GM21381 (cell line): ENCODE measurements at regions not wholly inside any gene's neighbourhood (a gene's known extent, or its start where the extent isn't known, plus 50 kb on each side); places are given as distances from the start of the nearest gene placed in this dataset.
"Not testable (repeated sequence)": the region's sequence is repeated elsewhere in the genome, so short reads cannot be mapped to it uniquely, and the experiment has no call there.

ENCODE experiments used
- ATAC-seq: cut with Tn5 transposase; IDR thresholded peaks from one replicate; pipeline ENCODE4 v1.9.1; 2021; ENCODE audit warnings: mild to moderate bottlenecking, moderate library complexity; ENCODE audit not compliant: unreplicated experiment

- ATAC-seq, result no peak
Measured at GRCh38 chr17:83190601-83191387, 111.4 kb downstream of the METRNL start.

- ATAC-seq, result no peak
Measured at GRCh38 chr17:83191388-83192160, 112.2 kb downstream of the METRNL start.

- ATAC-seq, result no peak
Measured at GRCh38 chr17:83192161-83192788, 112.9 kb downstream of the METRNL start.

- ATAC-seq, result not testable (repeated sequence)
Measured at GRCh38 chr17:83192789-83193335, 113.5 kb downstream of the METRNL start.

- ATAC-seq, result no peak
Measured at GRCh38 chr17:83193336-83194185, 114.2 kb downstream of the METRNL start.

DNA sequence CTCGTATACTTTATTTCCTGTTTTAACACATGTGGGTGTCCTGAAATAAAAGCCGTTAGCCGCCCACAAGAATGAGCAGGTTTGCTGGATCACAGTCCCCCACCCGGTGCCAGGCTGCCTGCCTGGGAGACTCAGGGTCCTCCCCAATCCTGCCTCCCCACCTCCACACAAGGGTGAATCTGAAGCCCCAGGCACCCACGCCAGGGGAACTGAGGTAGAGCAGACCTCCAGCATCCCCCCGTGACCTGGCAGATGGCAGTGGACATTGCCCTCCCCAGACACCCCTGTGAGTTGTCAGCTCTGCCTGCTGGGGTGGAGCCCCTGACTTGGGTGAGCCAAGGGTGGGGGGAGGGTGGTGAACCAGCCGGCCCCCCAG, 114.8 kb downstream of the METRNL start:
- no peak for ATAC-seq

DNA sequence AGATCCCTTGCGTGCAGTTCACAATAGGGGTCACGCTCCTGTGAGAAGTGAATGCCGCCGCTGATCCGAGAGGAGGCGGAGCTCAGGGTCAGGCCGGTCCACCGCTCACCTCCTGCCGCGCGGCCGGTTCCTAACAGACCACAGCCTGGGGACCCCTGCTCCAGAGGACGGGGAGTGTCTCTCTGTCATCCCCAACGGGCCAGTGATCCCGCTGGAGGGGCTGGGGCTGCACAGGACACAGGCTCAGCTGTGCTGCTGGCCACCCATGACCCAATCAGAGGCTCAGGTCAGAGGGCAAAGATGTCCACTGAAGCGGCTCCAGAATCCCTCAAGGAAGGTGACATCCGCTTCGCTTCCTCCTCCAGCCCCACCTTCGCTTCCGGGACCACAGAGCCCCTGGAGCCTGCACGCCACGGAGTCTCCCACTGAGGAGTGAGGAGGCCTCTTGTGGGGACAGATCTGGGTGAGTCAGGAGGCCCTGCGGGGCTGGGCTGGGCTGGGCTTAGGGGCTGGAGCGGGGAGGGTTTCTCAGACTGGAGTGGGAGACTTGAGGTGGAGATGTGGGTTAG, 115.4 kb downstream of the METRNL start:
- no peak for ATAC-seq

DNA sequence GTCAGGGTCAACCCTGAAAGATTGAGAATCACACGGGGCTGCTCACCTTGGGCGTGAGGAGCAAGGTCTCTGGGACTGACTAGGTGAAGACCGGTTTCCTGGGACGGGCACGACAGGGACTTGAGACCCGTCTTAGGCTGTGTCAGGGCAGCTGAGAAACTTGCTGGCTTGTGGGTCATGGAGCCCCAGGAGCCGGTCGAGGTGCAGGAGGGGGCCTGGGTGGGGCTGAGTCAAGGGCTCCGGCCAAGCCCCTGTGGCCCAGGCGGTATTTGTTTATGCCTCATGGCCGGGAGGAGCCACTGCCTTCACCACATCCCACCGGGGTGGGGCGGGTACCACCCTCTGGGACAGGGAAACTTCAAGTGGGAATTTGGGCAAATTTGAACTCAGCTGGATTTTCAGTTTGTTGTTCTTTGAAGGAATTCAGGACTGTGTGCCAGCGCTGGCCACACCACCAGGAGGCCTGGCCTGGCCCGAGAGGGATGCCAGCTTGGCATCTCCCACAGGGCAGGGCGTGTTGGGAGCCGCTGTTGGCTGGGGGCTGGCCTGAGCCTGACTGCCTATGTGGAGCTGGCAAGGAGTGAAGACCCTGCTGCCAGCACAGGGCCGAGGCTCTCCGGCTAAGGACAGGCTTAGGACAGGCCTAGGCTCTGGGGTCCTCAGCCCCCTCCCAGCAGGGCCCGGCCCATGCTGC, 116.1 kb downstream of the METRNL start:
- no peak for ATAC-seq

DNA sequence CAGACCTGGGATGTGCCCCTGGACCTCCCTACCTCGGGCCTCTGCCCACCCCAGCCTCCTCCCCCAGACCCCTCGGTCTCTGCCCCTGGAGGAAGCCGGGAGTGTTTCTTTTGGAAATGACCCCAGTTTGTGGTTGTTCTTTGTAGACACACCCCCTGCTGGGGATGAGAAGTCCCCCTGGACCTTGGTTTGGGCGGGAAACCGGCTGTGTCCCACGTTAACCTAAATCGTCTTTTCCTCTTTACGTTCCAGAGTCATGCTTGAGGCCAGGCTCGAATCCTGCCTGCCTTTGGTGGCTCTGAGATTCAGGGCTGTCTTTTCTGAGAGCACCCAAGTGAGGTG, 116.6 kb downstream of the METRNL start:
- ATAC-seq, result no peak

GRCh38 chr17:83196366-83196765, 117.0 kb downstream of the METRNL start:
- no peak for ATAC-seq

DNA sequence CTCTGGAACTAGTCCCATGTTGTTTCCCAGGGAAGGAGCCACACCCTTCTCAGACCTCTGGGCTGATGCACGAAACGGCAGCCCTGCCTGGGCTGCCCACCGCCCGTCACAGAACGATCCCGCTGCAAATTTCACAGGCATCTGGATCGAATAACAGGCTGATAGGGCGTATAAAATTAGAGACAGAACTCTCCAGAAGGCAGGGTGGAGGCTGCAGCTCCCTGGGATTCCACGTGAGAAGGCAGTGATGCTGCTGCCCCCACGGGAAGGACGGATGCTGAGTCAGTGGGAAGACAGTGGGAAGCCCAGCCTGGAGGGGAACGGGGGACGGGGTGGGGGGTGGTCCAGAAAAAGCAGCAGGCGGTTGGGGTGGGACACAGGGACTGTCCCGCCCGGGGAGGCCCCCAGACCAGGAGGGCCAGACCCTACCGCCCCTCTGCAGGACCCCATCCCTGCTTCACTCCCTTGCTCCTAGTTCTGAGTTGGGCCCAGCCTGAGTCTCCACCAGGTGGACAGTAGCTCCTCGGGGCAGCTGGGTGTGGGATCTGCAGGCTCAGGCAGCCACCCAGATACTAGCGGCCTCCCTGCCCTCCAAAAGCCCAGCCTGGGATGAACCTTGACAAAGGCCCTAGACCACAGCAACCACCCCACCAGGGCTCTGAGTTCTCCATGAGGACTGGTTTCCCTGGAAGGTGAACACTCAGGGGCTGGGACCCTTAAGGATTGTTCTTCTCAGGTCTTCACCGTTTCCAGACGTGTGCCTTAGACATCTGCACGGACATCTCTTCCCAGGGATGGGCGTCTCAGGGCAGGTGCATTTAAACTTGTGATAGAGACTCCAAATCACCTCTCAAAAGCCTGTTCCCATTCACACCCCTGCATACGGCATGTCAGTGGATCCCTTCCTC, 117.8 kb downstream of the METRNL start:
- ATAC-seq, result no peak

GRCh38 chr17:83198366-83199341, 119.2 kb downstream of the METRNL start:
- no peak for ATAC-seq

DNA sequence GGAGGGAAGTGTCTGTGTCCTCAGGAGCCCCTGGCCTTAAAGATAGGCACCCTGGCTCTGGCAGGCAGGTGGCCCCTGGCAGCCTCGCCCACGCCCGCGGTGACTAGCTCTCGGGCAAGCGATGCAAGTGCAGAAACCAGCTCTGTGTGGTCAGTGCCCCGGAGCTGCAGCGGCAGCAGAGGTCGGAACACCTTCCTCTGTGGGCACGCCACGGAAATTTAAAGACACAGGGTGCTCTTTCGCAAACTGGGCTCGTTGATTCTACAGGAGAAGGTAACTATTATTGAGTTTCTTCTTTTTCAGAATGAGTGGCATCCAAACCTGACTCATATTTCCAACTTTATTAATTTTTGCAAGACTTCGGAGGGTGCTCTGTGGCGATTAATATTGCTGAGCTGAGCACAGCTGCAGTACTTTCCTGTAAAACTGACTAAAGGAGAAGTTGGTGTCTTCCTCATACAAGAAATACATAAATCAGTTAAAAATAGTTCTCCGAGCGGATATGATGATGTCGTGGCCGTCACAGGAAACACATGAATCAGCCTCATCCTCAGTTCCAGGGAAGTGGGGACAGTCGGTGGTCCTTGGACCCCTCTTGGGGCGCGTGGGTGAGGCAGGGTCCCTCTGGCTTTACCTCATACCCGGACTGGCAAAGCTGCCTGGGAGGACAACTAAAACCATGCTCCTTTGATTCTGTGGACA, 120.2 kb downstream of the METRNL start:
- no peak for ATAC-seq

DNA sequence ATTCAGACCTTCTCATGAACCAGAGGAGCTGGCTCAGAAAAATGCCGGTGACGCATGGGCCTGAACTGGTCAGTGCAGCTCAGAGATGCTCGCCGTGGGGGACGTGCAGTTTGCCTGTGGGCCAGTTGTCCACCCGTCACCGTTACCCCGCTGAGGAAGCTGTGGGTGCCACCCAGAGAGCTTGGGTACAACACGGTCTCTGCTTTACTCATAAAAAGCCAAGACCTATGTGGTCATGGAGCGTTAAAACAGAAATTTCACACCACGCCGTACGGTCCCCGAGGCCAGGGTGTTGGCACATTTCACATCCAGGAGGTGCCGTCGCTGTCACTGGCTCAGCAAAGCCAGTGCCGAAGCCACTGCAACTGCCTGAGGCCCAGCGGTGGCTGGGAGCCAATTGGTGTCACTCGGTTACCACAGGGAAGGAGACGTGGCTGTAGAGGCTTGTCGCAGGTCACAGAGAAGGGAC, 120.9 kb downstream of the METRNL start:
- ATAC-seq, result no peak

DNA sequence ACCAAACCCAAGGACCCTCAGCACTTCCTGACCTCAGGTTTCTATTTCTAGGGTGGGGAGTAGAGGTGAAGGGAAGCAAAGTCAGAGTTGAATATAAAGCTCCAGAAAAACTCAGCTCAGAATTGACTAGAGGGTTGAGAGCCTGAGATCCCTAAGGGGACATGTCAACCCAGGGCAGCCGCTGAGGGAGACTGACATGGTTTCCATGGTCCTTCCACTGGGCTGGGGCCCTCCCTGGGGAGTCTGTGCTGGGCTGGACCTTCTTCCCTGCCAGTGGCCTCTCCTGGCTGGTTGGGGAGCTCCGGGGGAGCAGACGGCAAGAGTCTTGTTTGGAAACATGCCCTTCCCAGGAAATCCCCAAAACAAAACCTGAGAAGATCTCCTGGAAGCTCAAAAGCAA, 121.3 kb downstream of the METRNL start:
- ATAC-seq, result no peak

GRCh38 chr17:83201206-83202001, 122.0 kb downstream of the METRNL start:
- ATAC-seq, result no peak
